Transverse colon (tissue), 4 donors: ENCODE measurements at regions not wholly inside any gene's neighbourhood (a gene's known extent, or its start where the extent isn't known, plus 50 kb on each side); places are given as distances from the start of the nearest gene placed in this dataset.

Experiments used
- CTCF ChIP-seq, 5 experiments: fragments of 200-600 bp in 3 of 5; fragments of 450-650 bp in 2 of 5; sonication (generic) in 3 of 5; IDR thresholded peaks; 1 replicate in 2 of 5; 2 replicates in 3 of 5; pipeline ENCODE4 v1.5.1; 2016 to 2017; ENCODE audit warnings: antibody characterized with exemption in 5 of 5, inconsistent platforms in 3 of 5, mild to moderate bottlenecking in 2 of 5, moderate library complexity in 1 of 5
- EP300 ChIP-seq: sonication (generic); formaldehyde crosslinking; IDR thresholded peaks from one replicate; pipeline ENCODE4 v1.6.1; 2017; ENCODE audit warnings: antibody characterized with exemption, low read depth
- POLR2A ChIP-seq: fragments of 450-650 bp; IDR thresholded peaks from one replicate; pipeline ENCODE4 v1.6.1; 2016; ENCODE audit warnings: antibody characterized with exemption, mild to moderate bottlenecking, moderate library complexity
- POLR2AphosphoS5 ChIP-seq, 3 donors: sonication (generic); formaldehyde crosslinking; IDR thresholded peaks; one replicate each; pipeline ENCODE4 v1.6.1; 2016; ENCODE audit warnings: antibody characterized with exemption in 3 of 3

- TF ChIP-seq CTCF (IDR thresholded peaks at IDR 0.05) (no peak), POLR2AphosphoS5 (IDR thresholded peaks at IDR 0.05) (no peak), POLR2A (no peak), EP300 (no peak)
Observed at GRCh38 chr3:161977063-161977462, 480.5 kb downstream of the OTOL1 start.
